B cell (primary cell): ENCODE measurements at regions not wholly inside any gene's neighbourhood (a gene's known extent, or its start where the extent isn't known, plus 50 kb on each side); places are given as distances from the start of the nearest gene placed in this dataset.

Experiments
- ATAC-seq: fragments of 200-7000 bp; cut with Tn5 transposase; one replicate; pipeline ENCODE4 v1.10.0; 2021; ENCODE audit warnings: low read depth, mild to moderate bottlenecking, moderate number of reproducible peaks, moderate library complexity
- CTCF ChIA-PET: fragments of 350-600 bp; sonication (Branson Sonifier 250); formaldehyde crosslinking; loops from one replicate; lab custom pipeline; 2021; ENCODE audit warnings: antibody characterized with exemption, inconsistent platforms; lab: Charles Lee
- POLR2A ChIA-PET: fragments of 350-600 bp; sonication (Branson Sonifier 250); formaldehyde crosslinking; loops from one replicate; lab custom pipeline; 2021; ENCODE audit warnings: antibody characterized with exemption; lab: Charles Lee
- DNase-seq: peaks from one replicate; pipeline ENCODE4 v3.0.0; 2013
- H2AFZ ChIP-seq: 2 replicates; pipeline ENCODE4 v1.6.1; 2012; ENCODE audit warnings: mild to moderate bottlenecking, low read depth, low read length; ENCODE audit not compliant: insufficient read depth, poor library complexity, severe bottlenecking
- H3K27ac ChIP-seq, 2 donors: 1 replicate in 1 of 2; 2 replicates in 1 of 2; pipeline ENCODE4 v1.5.1; 2012 to 2013; ENCODE audit warnings: low read length in 2 of 2, mild to moderate bottlenecking in 2 of 2, moderate library complexity in 1 of 2
- H3K27me3 ChIP-seq, 4 experiments: fragments of 200-600 bp in 1 of 4; sonication (generic) in 1 of 4; replicated peaks in 1 of 4; 1 replicate in 2 of 4; 2 replicates in 2 of 4; pipeline versions ENCODE4 v1.6.1 to v1.7.0; 2013 to 2016; ENCODE audit warnings: low read length in 3 of 4, mild to moderate bottlenecking in 2 of 4, mixed read lengths in 1 of 4, moderate library complexity in 1 of 4; ENCODE audit not compliant: insufficient read depth in 4 of 4, control insufficient read depth in 3 of 4; ENCODE audit errors: control extremely low read depth in 1 of 4
- H3K36me3 ChIP-seq, 2 experiments: replicated peaks in 1 of 2; 1 replicate in 1 of 2; 2 replicates in 1 of 2; pipeline versions ENCODE4 v1.6.1 to v1.7.1; 2013; ENCODE audit warnings: low read length in 1 of 2; ENCODE audit not compliant: insufficient read depth in 2 of 2, control insufficient read depth in 1 of 2; ENCODE audit errors: control extremely low read depth in 1 of 2, extremely low read depth in 1 of 2
- H3K4me1 ChIP-seq, 2 donors: fragments of 200-600 bp in 1 of 2; sonication (generic) in 1 of 2; 1 replicate in 1 of 2; 2 replicates in 1 of 2; pipeline versions ENCODE4 v1.5.1 to v1.6.1; 2013 to 2017; ENCODE audit warnings: low read length in 2 of 2; ENCODE audit not compliant: control insufficient read depth in 2 of 2, insufficient read depth in 2 of 2
- H3K4me2 ChIP-seq: replicated peaks from 2 replicates; pipeline ENCODE3; 2012; ENCODE audit warnings: mild to moderate bottlenecking, low read depth, low read length; ENCODE audit not compliant: poor library complexity, severe bottlenecking
- H3K4me3 ChIP-seq, 5 experiments: fragments of 200-600 bp in 1 of 5; sonication (generic) in 1 of 5; 1 replicate in 3 of 5; 2 replicates in 2 of 5; pipeline versions ENCODE4 v1.5.1 to v1.7.0; 2011 to 2016; ENCODE audit warnings: low read length in 4 of 5, mild to moderate bottlenecking in 4 of 5, low read depth in 2 of 5, control low read depth in 1 of 5, moderate library complexity in 1 of 5; ENCODE audit not compliant: insufficient read depth in 1 of 5; ENCODE audit errors: control extremely low read depth in 1 of 5, extremely low read depth in 1 of 5
- H3K79me2 ChIP-seq: fragments of 200-600 bp; sonication (generic); one replicate; pipeline ENCODE4 v1.6.0; 2016; ENCODE audit warnings: low read length; ENCODE audit not compliant: control insufficient read depth, insufficient read depth
- H3K9ac ChIP-seq: fragments of 200-600 bp; sonication (generic); 2 replicates; pipeline ENCODE4 v1.6.1; 2017; ENCODE audit warnings: mild to moderate bottlenecking, low read length, moderate library complexity
- H3K9me3 ChIP-seq, 3 donors: one replicate each; pipeline versions ENCODE4 v1.6.1 to v1.7.1; 2013; ENCODE audit warnings: low read length in 2 of 3; ENCODE audit not compliant: control insufficient read depth in 2 of 3, insufficient read depth in 1 of 3; ENCODE audit errors: control extremely low read depth in 1 of 3
- H4K20me1 ChIP-seq: 2 replicates; pipeline ENCODE4 v1.6.0; 2012; ENCODE audit warnings: mild to moderate bottlenecking, low read length; ENCODE audit not compliant: insufficient read depth, control insufficient read depth, poor library complexity, severe bottlenecking
- H3K27ac Mint-ChIP-seq: one replicate; pipeline ENCODE4 v1.8.0; 2021; ENCODE audit warnings: mixed read lengths
- H3K27me3 Mint-ChIP-seq: one replicate; pipeline ENCODE4 v1.8.0; 2021; ENCODE audit warnings: mixed read lengths
- H3K4me1 Mint-ChIP-seq: one replicate; pipeline ENCODE4 v1.8.0; 2021; ENCODE audit warnings: mixed read lengths
- H3K4me3 Mint-ChIP-seq: one replicate; pipeline ENCODE4 v1.8.0; 2021; ENCODE audit warnings: mixed read lengths
- H3K9me3 Mint-ChIP-seq: one replicate; pipeline ENCODE4 v1.8.0; 2022; ENCODE audit warnings: mixed read lengths; ENCODE audit not compliant: insufficient read depth
- CTCF ChIP-seq: fragments of 200-600 bp; IDR thresholded peaks from one replicate; pipeline ENCODE4 v1.8.0; 2022; ENCODE audit warnings: antibody characterized with exemption, mild to moderate bottlenecking
- EZH2 ChIP-seq: IDR thresholded peaks from 2 replicates; pipeline ENCODE4 v1.6.1; 2012; ENCODE audit warnings: borderline replicate concordance, low read depth, mild to moderate bottlenecking, moderate library complexity, low read length; ENCODE audit not compliant: insufficient read depth, poor library complexity, severe bottlenecking
- WGBS: methylation state at CpG from one replicate; pipeline ENCODE4 v1.1.5; 2013; ENCODE audit warnings: missing lambda C conversion rate; ENCODE audit not compliant: insufficient coverage; 5-methylcytosine and 5-hydroxymethylcytosine counted together
- intact Hi-C: fragments of 100-400 bp; cut with micrococcal nuclease; formaldehyde crosslinking; loops from one replicate; pipeline ENCODE4 v1.10.0; 2022

DNA sequence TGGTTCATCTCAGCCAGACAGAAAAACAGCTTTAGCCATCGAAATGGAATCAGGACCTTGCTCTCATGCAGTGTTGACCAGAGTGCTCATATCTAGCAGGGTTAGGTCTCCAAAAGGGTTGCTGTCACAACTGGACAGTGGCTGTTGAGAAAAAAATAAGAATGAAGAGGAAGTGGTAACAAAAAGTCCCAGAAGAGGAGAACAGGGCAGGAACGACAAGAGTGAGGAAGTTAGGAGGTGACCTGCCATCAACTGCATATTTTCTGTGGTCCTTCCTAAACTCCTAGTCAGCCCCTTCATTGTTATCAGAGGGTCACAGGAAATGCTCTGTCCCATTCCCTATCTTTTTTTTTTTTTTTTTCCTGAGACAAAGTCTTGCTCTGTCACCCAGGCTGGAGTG, 188.1 kb upstream of the LINC00305 start:
- WGBS, result 37% methylated on average over 2 of the region's 2 CpGs
- H3K4me3 ChIP-seq, result no peak overlapping the region
- ATAC-seq (no peak), DNase-seq (no peak)
- Mint-ChIP-seq H3K9me3 (no peaks in the 10 kb centered on the region), H3K27ac (no peak overlapping the region), H3K4me1 (no peaks in the 10 kb centered on the region), H3K27me3 (no peaks in the 10 kb centered on the region), H3K4me3 (no peak overlapping the region)
- TF ChIP-seq EZH2, result no peak
- H3K9ac ChIP-seq, result no peak overlapping the region
- ChIA-PET POLR2A (no interaction called here), CTCF (no interaction called here)
- H4K20me1 ChIP-seq, result no peaks in the 10 kb centered on the region
- H2AFZ ChIP-seq, result no peak overlapping the region
- no peak overlapping the region for H3K4me2 ChIP-seq
- intact Hi-C loops, result no loop called here
- H3K27me3 ChIP-seq, result no peaks in the 10 kb centered on the region
- H3K9me3 ChIP-seq, result peaks cover 0 to 1% (median 0%) of the 10 kb centered on the region in 3 donors
- H3K27ac ChIP-seq, result no peak overlapping the region
- H3K36me3 ChIP-seq, result no peaks in the 10 kb centered on the region
- peaks cover 2 to 3% of the 10 kb centered on the region in 2 donors for H3K4me1 ChIP-seq
- H3K79me2 ChIP-seq, result no peaks in the 10 kb centered on the region

DNA sequence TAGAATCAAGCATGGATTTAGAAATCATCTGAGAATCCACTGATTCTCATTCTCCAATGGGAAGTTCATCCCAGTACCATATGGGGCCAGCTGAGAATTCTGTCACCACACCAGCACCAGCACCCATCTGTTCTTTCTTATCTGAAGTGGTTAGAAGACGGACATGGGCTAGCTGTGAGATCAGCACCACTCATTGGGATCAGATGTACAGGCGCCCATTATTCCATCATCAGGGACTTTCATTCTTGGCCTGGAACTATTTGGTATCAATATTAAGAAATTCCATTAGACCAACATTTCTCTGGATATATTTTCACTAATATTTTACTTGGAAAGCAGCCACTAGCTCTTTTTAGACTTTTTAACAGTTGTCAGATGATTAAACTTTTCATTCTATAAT, 185.9 kb upstream of the LINC00305 start:
- peaks cover 2 to 3% of the 10 kb centered on the region in 2 donors for H3K4me1 ChIP-seq
- H3K4me1 Mint-ChIP-seq, result no peaks in the 10 kb centered on the region
- POLR2A ChIA-PET, result no interaction called here
- H2AFZ ChIP-seq, result no peak overlapping the region
- DNase-seq (no peak), ATAC-seq (no peak)
- H4K20me1 ChIP-seq, result no peaks in the 10 kb centered on the region
- no peak for TF ChIP-seq EZH2
- TF ChIP-seq CTCF, result no peak
- no peaks in the 10 kb centered on the region for H3K27me3 Mint-ChIP-seq
- no peak overlapping the region for H3K4me3 ChIP-seq
- CTCF ChIA-PET, result no interaction called here
- no peaks in the 10 kb centered on the region for H3K79me2 ChIP-seq
- intact Hi-C loops, result no loop called here
- H3K27ac Mint-ChIP-seq, result no peak overlapping the region
- no peak overlapping the region for H3K4me3 Mint-ChIP-seq
- H3K9ac ChIP-seq, result no peak overlapping the region
- H3K36me3 ChIP-seq, result no peaks in the 10 kb centered on the region
- H3K27me3 ChIP-seq, result no peaks in the 10 kb centered on the region
- no peak overlapping the region for H3K27ac ChIP-seq
- no peaks in the 10 kb centered on the region for H3K9me3 Mint-ChIP-seq
- no peaks in the 10 kb centered on the region for H3K9me3 ChIP-seq
- WGBS, result 60% methylated on average over 1 of the region's 2 CpGs
- no peak overlapping the region for H3K4me2 ChIP-seq
